Trophoblast cell (in vitro differentiated cells and primary cell): ENCODE measurements at regions not wholly inside any gene's neighbourhood (a gene's known extent, or its start where the extent isn't known, plus 50 kb on each side); places are given as distances from the start of the nearest gene placed in this dataset.

Experiments used
- DNase-seq, 2 donors: peaks; one replicate each; pipeline ENCODE4 v3.0.0-alpha.2; 2016
- H2AFZ ChIP-seq: 2 replicates; pipeline ENCODE4 v1.6.1; 2013; ENCODE audit warnings: low read length, moderate library complexity, mild to moderate bottlenecking; ENCODE audit not compliant: insufficient read depth, poor library complexity
- H2AK5ac ChIP-seq: 2 replicates; pipeline ENCODE4 v1.6.1; 2013; ENCODE audit warnings: mild to moderate bottlenecking, low read length
- H2BK120ac ChIP-seq: 2 replicates; pipeline ENCODE4 v1.6.1; 2013; ENCODE audit warnings: low read length, mild to moderate bottlenecking, moderate library complexity; ENCODE audit not compliant: insufficient read depth, poor library complexity
- H2BK12ac ChIP-seq: 2 replicates; pipeline ENCODE4 v1.6.1; 2013; ENCODE audit warnings: mild to moderate bottlenecking, low read length, moderate library complexity
- H2BK5ac ChIP-seq: 2 replicates; pipeline ENCODE4 v1.6.1; 2013; ENCODE audit warnings: low read length, low read depth, moderate library complexity, mild to moderate bottlenecking; ENCODE audit not compliant: poor library complexity
- H3K14ac ChIP-seq: 2 replicates; pipeline ENCODE4 v1.6.1; 2013; ENCODE audit warnings: mild to moderate bottlenecking, low read length
- H3K18ac ChIP-seq: 2 replicates; pipeline ENCODE4 v1.6.1; 2013; ENCODE audit warnings: mild to moderate bottlenecking, low read length
- H3K23ac ChIP-seq: 2 replicates; pipeline ENCODE4 v1.6.1; 2013; ENCODE audit warnings: low read length
- H3K27ac ChIP-seq: 2 replicates; pipeline ENCODE4 v1.5.1; 2013; ENCODE audit warnings: low read depth, mild to moderate bottlenecking, inconsistent platforms, low read length, moderate library complexity
- H3K27me3 ChIP-seq: 2 replicates; pipeline ENCODE4 v1.6.1; 2013; ENCODE audit warnings: inconsistent platforms, mild to moderate bottlenecking, low read length, moderate library complexity; ENCODE audit not compliant: insufficient read depth
- H3K36me3 ChIP-seq, 2 experiments: 1 replicate in 1 of 2; 2 replicates in 1 of 2; pipeline ENCODE4 v1.6.1; 2013; ENCODE audit warnings: low read length in 2 of 2, mild to moderate bottlenecking in 2 of 2, moderate library complexity in 1 of 2; ENCODE audit not compliant: insufficient read depth in 2 of 2, control insufficient read depth in 1 of 2
- H3K4ac ChIP-seq: 2 replicates; pipeline ENCODE4 v1.6.1; 2013; ENCODE audit warnings: low read depth, mild to moderate bottlenecking, low read length, moderate library complexity
- H3K4me1 ChIP-seq, 2 experiments: 1 replicate in 1 of 2; 2 replicates in 1 of 2; pipeline ENCODE4 v1.6.1; 2013; ENCODE audit warnings: low read length in 2 of 2, mild to moderate bottlenecking in 2 of 2, moderate library complexity in 1 of 2; ENCODE audit not compliant: insufficient read depth in 2 of 2, control insufficient read depth in 1 of 2
- H3K4me2 ChIP-seq: 2 replicates; pipeline ENCODE4 v1.6.1; 2013; ENCODE audit warnings: inconsistent platforms, mild to moderate bottlenecking, low read length, moderate library complexity
- H3K4me3 ChIP-seq: 2 replicates; pipeline ENCODE4 v1.5.1; 2013; ENCODE audit warnings: mild to moderate bottlenecking, low read depth, low read length, inconsistent platforms
- H3K79me1 ChIP-seq: one replicate; pipeline ENCODE4 v1.6.1; 2013; ENCODE audit warnings: low read length
- H3K79me2 ChIP-seq: 2 replicates; pipeline ENCODE4 v1.6.1; 2013; ENCODE audit warnings: low read length, mild to moderate bottlenecking; ENCODE audit not compliant: control insufficient read depth, insufficient read depth, poor library complexity
- H3K9ac ChIP-seq: 2 replicates; pipeline ENCODE4 v1.6.1; 2013; ENCODE audit warnings: mild to moderate bottlenecking, low read length
- H3K9me3 ChIP-seq: 2 replicates; pipeline ENCODE4 v1.6.1; 2013; ENCODE audit warnings: low read depth, mild to moderate bottlenecking, control low read depth, inconsistent platforms, low read length; ENCODE audit not compliant: insufficient read depth
- H4K12ac ChIP-seq: 2 replicates; pipeline ENCODE4 v1.6.1; 2013; ENCODE audit warnings: low read depth, mild to moderate bottlenecking, low read length, moderate library complexity
- H4K8ac ChIP-seq: 2 replicates; pipeline ENCODE4 v1.6.1; 2013; ENCODE audit warnings: low read depth, mild to moderate bottlenecking, low read length, moderate library complexity
- H4K91ac ChIP-seq: one replicate; pipeline ENCODE4 v1.6.1; 2013; ENCODE audit warnings: low read depth, mild to moderate bottlenecking, low read length, moderate library complexity
- WGBS: extraction: QIAGEN DNeasy Blood & Tissue Kit; methylation state at CpG from one replicate; pipeline ENCODE4 v1.1.7; 2013; ENCODE audit warnings: missing lambda C conversion rate; ENCODE audit not compliant: insufficient read length, insufficient coverage; ENCODE audit errors: extremely low coverage; 5-methylcytosine and 5-hydroxymethylcytosine counted together

- no peak overlapping the region for H3K18ac ChIP-seq
- DNase-seq: no peak
- no peak overlapping the region for H4K8ac ChIP-seq
- H3K23ac ChIP-seq: no peak overlapping the region
- no peak overlapping the region for H2BK120ac ChIP-seq
- no CpG with 5 or more reads among the region's 3 CpGs for WGBS
- H3K4me1 ChIP-seq: no peaks in the 10 kb centered on the region
- H4K12ac ChIP-seq: no peak overlapping the region
- H2BK12ac ChIP-seq: no peak overlapping the region
- no peak overlapping the region for H3K27ac ChIP-seq
- H3K9ac ChIP-seq: no peak overlapping the region
- H3K4me3 ChIP-seq: no peak overlapping the region
- no peak overlapping the region for H2AFZ ChIP-seq
- H3K36me3 ChIP-seq: no peaks in the 10 kb centered on the region
- H3K79me1 ChIP-seq: no peaks in the 10 kb centered on the region
- H3K4ac ChIP-seq: no peak overlapping the region
- no peak overlapping the region for H2BK5ac ChIP-seq
- no peak overlapping the region for H4K91ac ChIP-seq
- no peaks in the 10 kb centered on the region for H3K79me2 ChIP-seq
- no peaks in the 10 kb centered on the region for H3K27me3 ChIP-seq
- no peaks in the 10 kb centered on the region for H3K9me3 ChIP-seq
- no peak overlapping the region for H3K4me2 ChIP-seq
- no peak overlapping the region for H2AK5ac ChIP-seq
- no peak overlapping the region for H3K14ac ChIP-seq
These were observed 518.9 kb upstream of the SGCD start for GRCh38 chr5:155807884-155808576.

GRCh38 chr5:155815248-155815647, 511.7 kb upstream of the SGCD start:
- Histone ChIP-seq H3K23ac (no peak overlapping the region), H4K91ac (no peak overlapping the region), H3K4me2 (no peak overlapping the region), H4K12ac (no peak overlapping the region), H3K4ac (no peak overlapping the region), H3K4me1 (no peaks in the 10 kb centered on the region), H3K79me1 (no peaks in the 10 kb centered on the region), H4K8ac (no peak overlapping the region), H2AK5ac (no peak overlapping the region), H3K27ac (no peak overlapping the region), H3K36me3 (no peaks in the 10 kb centered on the region), H2AFZ (no peak overlapping the region), H3K4me3 (no peak overlapping the region), H3K27me3 (no peaks in the 10 kb centered on the region), H2BK120ac (no peak overlapping the region), H3K9me3 (no peaks in the 10 kb centered on the region), H3K18ac (no peak overlapping the region), H2BK5ac (no peak overlapping the region), H2BK12ac (no peak overlapping the region), H3K79me2 (no peaks in the 10 kb centered on the region), H3K9ac (no peak overlapping the region), H3K14ac (no peak overlapping the region)
- DNase-seq: no peak
- WGBS: no CpG with 5 or more reads among the region's 1 CpG

- no CpG with 5 or more reads among the region's 3 CpGs for WGBS
- Histone ChIP-seq H2AFZ (no peak overlapping the region), H3K4me2 (no peak overlapping the region), H2AK5ac (no peak overlapping the region), H2BK120ac (no peak overlapping the region), H3K36me3 (no peaks in the 10 kb centered on the region), H3K4me3 (no peak overlapping the region), H3K79me1 (no peaks in the 10 kb centered on the region), H3K18ac (no peak overlapping the region), H3K4me1 (no peaks in the 10 kb centered on the region), H2BK5ac (no peak overlapping the region), H4K8ac (no peak overlapping the region), H2BK12ac (no peak overlapping the region), H3K14ac (no peak overlapping the region), H3K79me2 (no peaks in the 10 kb centered on the region), H3K9me3 (no peaks in the 10 kb centered on the region), H3K27me3 (no peaks in the 10 kb centered on the region), H3K27ac (no peak overlapping the region), H3K9ac (no peak overlapping the region), H4K12ac (no peak overlapping the region), H3K23ac (no peak overlapping the region), H3K4ac (no peak overlapping the region), H4K91ac (no peak overlapping the region)
- DNase-seq: no peak
These were observed 504.8 kb upstream of the SGCD start for GRCh38 chr5:155822177-155822576.

GRCh38 chr5:155826611-155827507, 500.1 kb upstream of the SGCD start:
- Histone ChIP-seq H3K4ac (no peak overlapping the region), H2BK5ac (no peak overlapping the region), H3K18ac (no peak overlapping the region), H3K4me2 (no peak overlapping the region), H3K4me3 (no peak overlapping the region), H2AFZ (no peak overlapping the region), H2BK120ac (no peak overlapping the region), H3K4me1 (no peaks in the 10 kb centered on the region), H3K36me3 (no peaks in the 10 kb centered on the region), H3K27me3 (no peaks in the 10 kb centered on the region), H4K12ac (no peak overlapping the region), H4K8ac (no peak overlapping the region), H2AK5ac (no peak overlapping the region), H3K79me2 (no peaks in the 10 kb centered on the region), H3K14ac (no peak overlapping the region), H3K9ac (no peak overlapping the region), H3K9me3 (no peaks in the 10 kb centered on the region), H2BK12ac (no peak overlapping the region), H4K91ac (no peak overlapping the region), H3K27ac (no peak overlapping the region), H3K79me1 (no peaks in the 10 kb centered on the region), H3K23ac (no peak overlapping the region)
- DNase-seq: no peak
- whole genome bisulfite sequencing: no CpG with 5 or more reads among the region's 3 CpGs
